ENCODE measurements at regions not wholly inside any gene's neighbourhood (a gene's known extent, or its start where the extent isn't known, plus 50 kb on each side); places are given as distances from the start of the nearest gene placed in this dataset.

DNA sequence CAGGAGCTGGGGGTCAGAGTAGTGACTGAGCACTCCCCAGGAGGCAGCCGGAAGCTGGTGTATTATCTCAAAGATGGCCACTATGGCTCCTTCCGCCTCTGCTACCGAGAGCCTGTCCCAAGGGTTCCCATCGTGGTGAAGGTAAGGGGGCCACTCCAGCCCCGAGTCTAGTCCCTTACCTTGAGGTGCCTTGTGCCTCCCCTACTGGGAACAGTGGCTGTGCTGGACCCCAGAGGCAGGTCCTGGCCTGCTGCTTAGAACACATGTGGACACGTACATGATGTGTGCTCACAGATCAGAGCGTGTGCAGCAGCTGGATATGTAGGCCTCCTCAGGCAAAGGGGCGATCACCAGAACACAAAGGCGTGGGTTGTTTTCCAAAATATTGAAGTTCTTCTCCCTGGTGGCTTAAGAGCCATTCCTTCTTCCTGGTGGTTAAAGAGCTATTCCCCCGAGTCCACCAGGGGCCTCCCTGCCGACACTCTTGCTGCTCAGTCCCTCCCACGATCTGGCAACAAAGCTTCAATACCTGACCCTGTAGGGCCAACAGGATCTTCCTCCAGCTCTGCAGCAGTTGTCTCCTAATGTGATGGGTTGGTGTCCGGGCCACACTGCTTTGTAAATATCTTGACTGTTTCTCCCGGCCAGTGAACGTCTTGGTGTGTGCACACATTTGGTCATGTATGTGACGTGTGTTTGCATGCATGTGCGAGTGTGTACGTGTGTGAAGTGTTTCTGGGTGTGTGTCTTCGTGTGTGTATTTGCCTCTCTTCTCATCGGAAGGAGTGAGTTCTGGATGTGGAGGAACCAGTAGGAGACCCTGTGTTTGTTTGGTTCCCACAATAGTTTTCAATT, 68.4 kb upstream of the TINAGL1 start:
- TF ChIP-seq TAF1 (conservative IDR thresholded peaks at IDR 0.05): no peak
- TF ChIP-seq, protein P1, sequence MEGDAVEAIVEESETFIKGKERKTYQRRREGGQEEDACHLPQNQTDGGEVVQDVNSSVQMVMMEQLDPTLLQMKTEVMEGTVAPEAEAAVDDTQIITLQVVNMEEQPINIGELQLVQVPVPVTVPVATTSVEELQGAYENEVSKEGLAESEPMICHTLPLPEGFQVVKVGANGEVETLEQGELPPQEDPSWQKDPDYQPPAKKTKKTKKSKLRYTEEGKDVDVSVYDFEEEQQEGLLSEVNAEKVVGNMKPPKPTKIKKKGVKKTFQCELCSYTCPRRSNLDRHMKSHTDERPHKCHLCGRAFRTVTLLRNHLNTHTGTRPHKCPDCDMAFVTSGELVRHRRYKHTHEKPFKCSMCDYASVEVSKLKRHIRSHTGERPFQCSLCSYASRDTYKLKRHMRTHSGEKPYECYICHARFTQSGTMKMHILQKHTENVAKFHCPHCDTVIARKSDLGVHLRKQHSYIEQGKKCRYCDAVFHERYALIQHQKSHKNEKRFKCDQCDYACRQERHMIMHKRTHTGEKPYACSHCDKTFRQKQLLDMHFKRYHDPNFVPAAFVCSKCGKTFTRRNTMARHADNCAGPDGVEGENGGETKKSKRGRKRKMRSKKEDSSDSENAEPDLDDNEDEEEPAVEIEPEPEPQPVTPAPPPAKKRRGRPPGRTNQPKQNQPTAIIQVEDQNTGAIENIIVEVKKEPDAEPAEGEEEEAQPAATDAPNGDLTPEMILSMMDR (IDR thresholded peaks at IDR 0.05; ENCODE audit: low read depth, low read length, missing input control): no peak
- no peak for TF ChIP-seq REST (IDR thresholded peaks at IDR 0.05)
- TF ChIP-seq, protein P2, sequence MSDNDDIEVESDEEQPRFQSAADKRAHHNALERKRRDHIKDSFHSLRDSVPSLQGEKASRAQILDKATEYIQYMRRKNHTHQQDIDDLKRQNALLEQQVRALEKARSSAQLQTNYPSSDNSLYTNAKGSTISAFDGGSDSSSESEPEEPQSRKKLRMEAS (IDR thresholded peaks at IDR 0.05): no peak
- TF ChIP-seq RAD21 (IDR thresholded peaks at IDR 0.05): no peak
- no peak for TF ChIP-seq ATF3 (IDR thresholded peaks at IDR 0.05)
- TF ChIP-seq SP1 (IDR thresholded peaks at IDR 0.05): no peak
- no peak for TF ChIP-seq EGR1 (IDR thresholded peaks at IDR 0.05; ENCODE audit: low read depth in 2 of 2)
- TF ChIP-seq YY1 (IDR thresholded peaks at IDR 0.05): no peak
- TF ChIP-seq HNF4G (IDR thresholded peaks at IDR 0.05): no peak
- TF ChIP-seq FOXA1 (IDR thresholded peaks at IDR 0.05): no peak
- no peak for TF ChIP-seq JUND (IDR thresholded peaks at IDR 0.05)
- TF ChIP-seq NR2F2 (IDR thresholded peaks at IDR 0.05): no peak
